Transverse colon (tissue), 4 donors: ENCODE measurements at regions not wholly inside any gene's neighbourhood (a gene's known extent, or its start where the extent isn't known, plus 50 kb on each side); places are given as distances from the start of the nearest gene placed in this dataset.

Experiments used
- DNase-seq: peaks from one replicate; pipeline ENCODE4 v3.0.0-alpha.2; 2019
- H3K27ac ChIP-seq, 4 donors: fragments of 200-600 bp; sonication (generic); 2 replicates each; pipeline ENCODE4 v1.5.1; 2016 to 2018; ENCODE audit warnings: inconsistent platforms in 4 of 4
- H3K27me3 ChIP-seq: fragments of 200-600 bp; sonication (generic); 2 replicates; pipeline ENCODE4 v1.5.1; 2017; ENCODE audit warnings: inconsistent platforms
- H3K36me3 ChIP-seq, 4 donors: fragments of 200-600 bp; sonication (generic); 2 replicates each; pipeline ENCODE4 v1.5.1; 2017 to 2019; ENCODE audit warnings: inconsistent platforms in 4 of 4
- H3K4me1 ChIP-seq, 4 donors: fragments of 200-600 bp; sonication (generic); 2 replicates each; pipeline ENCODE4 v1.5.1; 2017 to 2020; ENCODE audit warnings: inconsistent platforms in 4 of 4
- H3K4me3 ChIP-seq, 4 donors: fragments of 200-600 bp; sonication (generic); 1 replicate in 1 of 4; 2 replicates in 3 of 4; pipeline versions ENCODE4 v1.5.1 to v1.6.1; 2017 to 2019; ENCODE audit warnings: inconsistent platforms in 4 of 4
- H3K9me3 ChIP-seq, 2 donors: fragments of 200-600 bp; sonication (generic); 2 replicates each; pipeline ENCODE4 v1.5.1; 2017 to 2019; ENCODE audit warnings: inconsistent platforms in 2 of 2
- CTCF ChIP-seq, 5 experiments: fragments of 200-600 bp in 3 of 5; fragments of 450-650 bp in 2 of 5; sonication (generic) in 3 of 5; IDR thresholded peaks; 1 replicate in 2 of 5; 2 replicates in 3 of 5; pipeline ENCODE4 v1.5.1; 2016 to 2017; ENCODE audit warnings: antibody characterized with exemption in 5 of 5, inconsistent platforms in 3 of 5, mild to moderate bottlenecking in 2 of 5, moderate library complexity in 1 of 5
- EP300 ChIP-seq: sonication (generic); formaldehyde crosslinking; IDR thresholded peaks from one replicate; pipeline ENCODE4 v1.6.1; 2017; ENCODE audit warnings: antibody characterized with exemption, low read depth
- POLR2A ChIP-seq: fragments of 450-650 bp; IDR thresholded peaks from one replicate; pipeline ENCODE4 v1.6.1; 2016; ENCODE audit warnings: antibody characterized with exemption, mild to moderate bottlenecking, moderate library complexity
- POLR2AphosphoS5 ChIP-seq, 3 donors: sonication (generic); formaldehyde crosslinking; IDR thresholded peaks; one replicate each; pipeline ENCODE4 v1.6.1; 2016; ENCODE audit warnings: antibody characterized with exemption in 3 of 3
- WGBS, 2 donors: methylation state at CpG; one replicate each; pipeline ENCODE4 v1.1.5; 2018; ENCODE audit warnings: low coverage in 1 of 2; 5-methylcytosine and 5-hydroxymethylcytosine counted together
- in situ Hi-C, 4 donors: fragments of 200-750 bp; cut with MboI; loops; one replicate each; pipeline versions ENCODE4 v1.15.0 to v1.15.1; 2017; ENCODE audit warnings: low sequenced_read_pairs in 3 of 4, low pct_ligation_motif_present in 1 of 4, low pct_unique_long_range_greater_than_20kb in 1 of 4
- intact Hi-C: fragments of 100-400 bp; cut with DNase I; formaldehyde crosslinking; loops from one replicate; pipeline ENCODE4 v1.15.1; 2023; ENCODE audit warnings: low total_unique reads

GRCh38 chr1:193581341-193581740, 394.9 kb upstream of the B3GALT2 start:
- H3K9me3 ChIP-seq = no peaks in the 10 kb centered on the region
- H3K36me3 ChIP-seq = no peaks in the 10 kb centered on the region
- intact Hi-C loops = no loop called here
- H3K4me3 ChIP-seq = no peak overlapping the region
- H3K27me3 ChIP-seq = no peaks in the 10 kb centered on the region
- in situ Hi-C loops = no loop called here
- 89 to 94% methylated on average over 3 of the region's 3 CpGs for WGBS, 2 donors
- H3K4me1 ChIP-seq = peaks cover 0 to 11% (median 5%) of the 10 kb centered on the region in 4 donors
- H3K27ac ChIP-seq = no peak overlapping the region
- no peak for DNase-seq
- TF ChIP-seq POLR2AphosphoS5 (IDR thresholded peaks at IDR 0.05) (no peak), CTCF (IDR thresholded peaks at IDR 0.05) (no peak), EP300 (no peak), POLR2A (no peak)

- Histone ChIP-seq H3K36me3 (no peaks in the 10 kb centered on the region), H3K4me3 (no peak overlapping the region), H3K27ac (no peak overlapping the region), H3K27me3 (no peaks in the 10 kb centered on the region), H3K9me3 (no peaks in the 10 kb centered on the region), H3K4me1 (peaks cover 0 to 11% (median 5%) of the 10 kb centered on the region in 4 donors)
- 88 to 94% methylated on average over 3 of the region's 3 CpGs for WGBS, 2 donors
- intact Hi-C loops (no loop called here), in situ Hi-C loops (no loop called here)
- TF ChIP-seq CTCF (IDR thresholded peaks at IDR 0.05) = no peak
- TF ChIP-seq POLR2A = no peak
- TF ChIP-seq EP300 = no peak
- TF ChIP-seq POLR2AphosphoS5 (IDR thresholded peaks at IDR 0.05) = no peak
- no peak for DNase-seq
Measured at GRCh38 chr1:193580419-193580818, 394.0 kb upstream of the B3GALT2 start.

GRCh38 chr1:193579323-193579722, 392.9 kb upstream of the B3GALT2 start:
- Histone ChIP-seq H3K36me3 (no peaks in the 10 kb centered on the region), H3K27me3 (no peaks in the 10 kb centered on the region), H3K4me1 (peaks cover 0 to 3% (median under 1%) of the 10 kb centered on the region in 4 donors), H3K9me3 (no peaks in the 10 kb centered on the region), H3K4me3 (no peak overlapping the region), H3K27ac (no peak overlapping the region)
- 88 to 96% methylated on average over 1 of the region's 1 CpG for WGBS, 2 donors
- TF ChIP-seq CTCF (IDR thresholded peaks at IDR 0.05) = no peak
- no peak for TF ChIP-seq POLR2A
- no peak for TF ChIP-seq POLR2AphosphoS5 (IDR thresholded peaks at IDR 0.05)
- no peak for TF ChIP-seq EP300
- DNase-seq = no peak
- intact Hi-C loops = no loop called here
- in situ Hi-C loops = no loop called here

- no peaks in the 10 kb centered on the region for H3K9me3 ChIP-seq
- no peak for DNase-seq
- TF ChIP-seq EP300 (no peak), CTCF (IDR thresholded peaks at IDR 0.05) (no peak), POLR2A (no peak), POLR2AphosphoS5 (IDR thresholded peaks at IDR 0.05) (no peak)
- no peaks in the 10 kb centered on the region for H3K27me3 ChIP-seq
- H3K4me3 ChIP-seq = no peak overlapping the region
- H3K27ac ChIP-seq = no peak overlapping the region
- H3K36me3 ChIP-seq = no peaks in the 10 kb centered on the region
- H3K4me1 ChIP-seq = no peaks in the 10 kb centered on the region
- intact Hi-C loops (no loop called here), in situ Hi-C loops (no loop called here)
Measured at GRCh38 chr1:193574913-193575312, 388.5 kb upstream of the B3GALT2 start.
